Stimulated activated CD8-positive, alpha-beta memory T cell treated with anti-CD3 and anti-CD28 coated beads, Interleukin-15, amount 100 ng/mL, for 4 hours (primary cell): ENCODE measurements at regions not wholly inside any gene's neighbourhood (a gene's known extent, or its start where the extent isn't known, plus 50 kb on each side); places are given as distances from the start of the nearest gene placed in this dataset.

Source experiments
- DNase-seq, 2 donors: peaks; one replicate each; pipeline ENCODE4 v3.0.0-alpha.2; 2020; ENCODE audit warnings: low read depth in 2 of 2

GRCh38 chr2:105621038-105621437, 123.7 kb upstream of the NCK2 start:
- no peak for DNase-seq

- no peak for DNase-seq
Measured at GRCh38 chr2:105618351-105618659, 126.4 kb upstream of the NCK2 start.

GRCh38 chr2:105617631-105618350, 126.9 kb upstream of the NCK2 start:
- DNase-seq, result no peak

DNA sequence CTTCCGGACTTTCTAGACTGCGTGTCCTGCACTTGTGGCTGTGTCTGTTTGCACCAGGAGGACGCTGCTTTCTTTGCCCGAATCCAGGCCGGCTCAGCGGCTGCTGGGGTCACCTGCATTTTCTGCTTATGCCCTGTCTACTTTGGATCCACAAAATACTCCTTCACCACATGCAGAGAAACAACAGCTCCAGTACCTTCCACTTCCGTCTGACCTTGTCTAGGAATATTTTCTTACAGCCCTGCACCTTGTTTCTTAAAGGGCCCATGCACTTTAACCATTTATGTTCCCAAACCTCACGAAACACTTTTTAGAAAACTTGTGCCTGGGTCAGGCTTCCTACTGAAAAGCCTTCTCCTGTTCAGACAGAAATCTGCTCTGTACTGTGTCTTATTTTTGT, 129.4 kb upstream of the NCK2 start:
- no peak for DNase-seq

DNA sequence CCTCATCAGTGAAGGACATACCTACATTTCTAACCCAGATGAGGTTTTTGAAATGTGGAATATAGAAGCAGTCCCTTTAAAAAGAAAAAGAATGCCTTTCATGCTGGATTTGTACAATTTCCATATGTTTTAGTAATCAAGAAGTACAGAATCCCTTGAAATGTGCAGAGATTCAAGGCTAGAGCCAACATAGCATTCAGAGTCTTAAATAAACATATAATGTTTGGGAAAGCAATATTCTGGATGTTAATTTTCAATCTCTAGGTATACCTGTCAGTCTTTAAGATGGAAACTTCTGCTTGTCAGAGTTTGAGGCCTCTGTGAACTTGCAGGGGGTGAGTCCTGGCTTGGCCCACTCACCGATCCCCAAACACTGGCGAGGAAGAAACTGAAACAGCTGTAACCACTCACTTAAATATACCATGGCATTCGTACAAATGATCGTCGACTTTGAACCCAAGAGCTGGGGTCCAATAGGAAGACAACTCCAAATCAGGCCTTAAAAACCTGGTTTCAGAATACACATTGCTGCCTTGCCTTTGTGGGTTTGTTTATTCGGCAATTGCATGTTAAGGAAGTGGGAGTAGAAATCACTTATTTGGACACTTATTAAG, 132.8 kb upstream of the NCK2 start:
- no peak for DNase-seq

DNA sequence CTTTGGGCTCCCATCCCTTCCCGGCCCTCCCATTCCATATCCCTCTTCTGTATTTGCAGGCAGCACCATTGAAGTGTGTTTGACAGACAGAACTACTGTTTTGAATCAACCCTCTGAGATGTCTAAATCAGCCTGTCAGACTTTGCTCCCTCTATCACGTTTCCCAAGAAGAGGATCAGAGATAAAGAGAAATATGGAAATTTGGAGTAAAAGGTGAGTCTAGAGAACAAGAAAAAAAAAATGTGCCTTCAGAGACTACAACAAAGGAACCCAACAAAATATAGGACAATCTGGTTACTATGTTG, 133.4 kb upstream of the NCK2 start:
- no peak for DNase-seq

- no peak for DNase-seq
Measured at GRCh38 chr2:105610576-105611332, 134.0 kb upstream of the NCK2 start.

DNA sequence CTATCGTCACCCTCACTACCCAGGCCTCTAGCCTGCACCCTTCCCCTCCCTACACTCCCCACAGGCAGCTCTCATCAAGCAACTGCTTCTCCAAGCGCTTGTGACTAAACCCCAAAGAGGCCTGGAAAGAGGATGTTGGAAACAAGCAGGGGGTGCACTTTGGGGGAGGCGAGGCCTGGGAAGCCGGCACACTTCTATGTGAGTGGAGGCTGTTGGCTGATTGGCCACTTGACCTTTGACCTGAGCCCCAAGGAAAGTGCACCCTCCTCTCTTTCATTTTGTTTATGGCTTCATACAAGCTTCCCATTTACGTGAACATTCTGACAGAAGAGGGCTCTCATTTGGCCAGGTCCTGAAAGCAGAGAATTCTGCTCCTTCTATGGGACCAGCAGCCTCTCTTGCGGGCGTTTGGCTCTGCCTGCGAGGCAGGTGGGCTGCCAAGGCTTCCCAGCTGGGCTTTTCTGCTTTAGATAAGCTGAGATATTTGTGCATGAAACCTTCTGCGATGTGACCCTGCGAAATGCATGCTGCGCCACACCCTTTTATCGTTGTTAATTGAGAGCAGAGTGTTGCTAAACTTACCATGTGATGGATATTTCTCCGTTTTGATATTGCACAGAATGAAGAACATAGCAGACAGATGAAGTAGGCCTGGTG, 134.8 kb upstream of the NCK2 start:
- DNase-seq, result no peak

- no peak for DNase-seq
Measured at GRCh38 chr2:105607920-105608504, 136.7 kb upstream of the NCK2 start.

DNA sequence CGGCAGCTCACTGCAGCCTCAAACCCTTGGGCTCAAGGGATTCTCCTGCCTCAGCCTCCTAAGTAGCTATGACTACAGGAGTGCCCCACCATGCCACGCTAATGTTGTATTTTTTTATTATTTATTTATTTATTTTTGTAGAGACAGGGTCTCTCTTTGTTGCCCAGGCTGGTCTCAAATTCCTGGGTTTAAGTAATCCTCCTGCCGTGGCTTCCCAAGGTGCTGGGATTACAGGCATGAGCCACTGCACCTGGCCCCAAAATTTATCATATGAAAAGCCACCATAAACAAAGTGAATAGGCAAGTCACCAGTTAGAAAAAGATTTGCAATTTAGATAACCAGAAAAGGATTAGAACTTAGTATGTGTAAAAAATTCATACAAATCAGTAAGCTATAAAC, 138.6 kb upstream of the NCK2 start:
- DNase-seq, result no peak

DNA sequence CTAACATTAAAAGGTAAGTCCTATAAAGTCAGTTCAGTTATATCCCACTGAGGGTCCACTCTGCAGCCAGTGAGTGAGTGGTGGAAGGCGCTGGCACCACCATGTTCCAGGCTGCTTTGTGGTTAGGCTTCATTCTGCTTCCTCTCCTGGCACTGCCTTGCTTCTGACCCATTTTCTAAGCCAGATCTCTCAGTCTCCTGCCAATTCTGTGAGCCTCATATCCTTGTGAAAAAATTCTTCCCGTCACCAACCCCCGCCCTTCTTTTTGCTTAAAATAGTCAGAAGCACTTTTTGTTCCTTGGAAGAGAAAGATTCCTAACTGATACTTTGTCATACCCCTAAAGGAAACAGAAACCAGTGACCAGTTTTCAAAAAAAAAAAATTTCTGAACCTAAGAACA, 139.8 kb upstream of the NCK2 start:
- no peak for DNase-seq

DNA sequence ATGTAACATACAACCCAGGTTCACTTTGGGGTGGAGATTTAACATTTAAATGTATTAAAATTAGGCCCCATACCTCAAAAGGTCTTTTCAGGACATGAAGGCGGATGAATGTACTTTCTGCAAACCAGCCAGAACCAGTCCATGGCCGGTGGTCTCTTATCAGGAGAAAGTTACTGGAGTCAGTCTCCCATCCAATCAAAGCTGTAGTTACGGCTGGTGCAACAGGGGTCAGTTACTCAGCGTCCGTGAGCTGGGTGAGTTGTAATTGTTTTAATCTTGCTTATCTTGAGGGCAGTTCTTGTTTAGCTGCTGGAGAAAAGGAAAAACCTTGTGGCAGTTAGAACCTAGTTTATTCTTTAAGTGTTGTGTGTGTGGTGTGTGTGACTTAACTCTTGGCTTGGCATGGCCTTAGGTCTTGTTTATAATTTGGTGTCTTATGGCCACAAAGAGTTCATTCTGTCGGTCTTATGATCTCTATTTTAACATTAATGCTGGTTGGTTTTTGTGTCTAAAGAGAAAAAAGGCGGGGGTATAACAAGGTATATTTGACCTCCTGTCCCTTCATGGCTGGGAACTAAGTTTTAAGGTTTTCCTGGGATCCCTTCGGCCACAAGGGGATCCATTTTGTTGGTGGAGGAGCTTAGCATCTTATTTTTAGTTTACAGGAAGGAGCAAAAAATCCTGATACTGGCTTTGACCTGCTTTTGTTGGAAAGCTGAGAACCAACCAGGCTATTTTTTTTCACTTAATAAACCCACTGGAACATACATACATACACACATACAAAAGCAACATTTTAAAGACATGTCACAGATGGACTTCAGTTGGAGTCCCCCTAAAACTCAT, 143.5 kb upstream of the NCK2 start:
- no peak for DNase-seq

GRCh38 chr2:105600602-105600948, 144.1 kb upstream of the NCK2 start:
- DNase-seq, result no peak

DNA sequence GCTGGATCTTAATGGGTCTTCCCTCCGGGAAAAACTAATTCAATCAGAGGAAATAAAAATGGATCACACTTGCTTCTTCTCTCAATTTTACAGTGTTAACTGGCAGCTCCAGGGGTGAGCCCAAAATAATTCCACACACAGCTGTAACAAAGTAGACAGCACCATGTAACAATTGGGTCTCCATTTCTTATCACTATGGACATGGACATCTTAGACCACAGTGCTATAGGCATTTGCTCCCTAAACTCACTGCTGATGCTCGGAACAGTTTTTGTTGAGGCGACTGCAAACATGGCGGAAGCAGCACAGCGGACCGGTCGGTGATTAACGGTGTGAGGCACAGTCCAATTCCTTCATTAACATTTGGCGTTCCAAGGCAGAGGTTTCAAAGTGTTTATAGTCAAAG, 144.7 kb upstream of the NCK2 start:
- DNase-seq, result no peak

DNA sequence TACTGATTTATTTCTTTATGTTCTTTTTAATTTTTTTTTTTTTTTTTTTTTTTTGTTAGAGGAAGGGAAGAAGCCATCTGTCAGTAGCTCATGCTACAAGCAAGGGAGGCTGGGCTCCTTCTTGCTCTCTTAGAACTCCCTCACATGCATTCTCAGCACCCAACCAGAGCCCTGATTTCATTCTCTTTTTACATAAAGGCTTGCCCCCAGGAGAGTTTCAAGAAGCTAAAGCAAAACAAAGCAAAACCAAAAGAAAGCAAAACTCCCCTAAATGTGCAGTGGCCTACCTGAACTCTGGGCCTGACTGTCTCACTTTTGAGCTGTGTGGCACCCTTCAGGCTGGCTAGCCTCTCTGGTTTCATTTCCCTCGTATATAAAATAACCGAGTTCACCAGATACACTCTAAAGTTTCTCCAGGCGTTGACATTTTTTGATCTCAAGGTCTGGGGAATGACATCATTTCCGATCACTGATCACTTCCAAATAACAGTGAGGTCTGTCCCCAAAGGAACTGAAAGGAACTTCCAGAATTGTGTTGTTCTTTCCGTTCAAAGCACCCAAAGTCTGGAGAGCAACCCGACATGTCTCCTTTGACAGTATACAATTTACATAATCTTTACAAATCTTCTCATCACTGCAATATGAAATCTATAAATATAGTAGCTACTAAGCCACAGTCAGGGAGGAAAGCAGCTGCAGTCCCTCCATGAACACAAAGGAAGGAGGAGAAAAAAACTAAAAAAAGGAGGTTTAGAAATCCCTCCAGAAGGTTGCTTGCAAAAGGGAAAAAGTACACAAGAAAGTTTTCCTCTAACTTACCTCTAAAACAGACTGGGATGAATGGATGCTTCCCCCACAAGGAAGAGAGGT, 145.6 kb upstream of the NCK2 start:
- no peak for DNase-seq

DNA sequence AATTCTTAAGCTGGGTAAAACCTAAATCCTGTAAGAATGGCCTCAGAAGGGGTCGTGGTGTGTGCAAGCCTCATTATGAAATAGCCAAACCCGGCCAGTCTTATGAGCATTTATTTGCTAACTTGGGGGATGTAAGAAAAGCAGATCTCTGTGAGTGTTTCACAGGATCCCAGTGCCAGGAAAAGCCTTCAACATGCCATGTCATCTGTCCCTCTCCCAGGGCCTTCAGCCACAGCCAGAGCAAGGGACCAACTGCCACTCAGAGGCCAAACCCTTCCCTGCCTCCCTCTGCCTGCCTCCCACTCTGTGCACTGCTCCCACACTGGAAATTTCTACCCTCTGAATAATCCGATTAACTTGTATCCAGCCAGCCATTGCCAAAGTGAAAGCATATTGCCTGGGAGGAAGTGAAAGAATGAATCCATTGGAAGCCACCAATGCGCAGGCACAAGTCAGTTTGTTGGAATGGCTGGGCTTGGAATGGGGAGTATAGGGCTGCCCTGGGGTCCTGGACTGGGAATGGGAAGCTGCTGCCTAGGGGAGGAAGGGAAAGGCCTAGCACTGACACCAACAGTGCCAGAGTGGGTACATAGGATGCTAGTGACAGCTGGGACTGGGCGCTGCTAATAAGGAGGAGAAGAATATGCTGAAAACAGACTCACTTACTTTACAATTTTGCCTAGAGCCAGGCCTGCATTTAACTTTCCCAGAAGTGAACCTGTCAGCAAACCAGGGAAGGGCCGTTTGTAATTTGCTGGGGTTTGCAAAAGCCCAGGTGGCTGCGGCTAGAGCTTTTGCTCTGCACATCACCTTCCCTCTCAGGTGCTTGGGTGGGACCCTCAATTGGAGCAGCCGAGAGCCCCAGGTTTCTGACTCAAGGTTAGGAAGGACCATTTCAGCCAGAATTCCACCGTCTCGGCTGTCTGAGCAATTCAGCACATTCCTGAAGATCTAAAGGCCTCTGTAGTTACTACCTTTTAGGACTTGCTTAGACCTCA, 146.6 kb upstream of the NCK2 start:
- DNase-seq, result no peak

- DNase-seq, result no peak
Measured at GRCh38 chr2:105597011-105597805, 147.5 kb upstream of the NCK2 start.

DNA sequence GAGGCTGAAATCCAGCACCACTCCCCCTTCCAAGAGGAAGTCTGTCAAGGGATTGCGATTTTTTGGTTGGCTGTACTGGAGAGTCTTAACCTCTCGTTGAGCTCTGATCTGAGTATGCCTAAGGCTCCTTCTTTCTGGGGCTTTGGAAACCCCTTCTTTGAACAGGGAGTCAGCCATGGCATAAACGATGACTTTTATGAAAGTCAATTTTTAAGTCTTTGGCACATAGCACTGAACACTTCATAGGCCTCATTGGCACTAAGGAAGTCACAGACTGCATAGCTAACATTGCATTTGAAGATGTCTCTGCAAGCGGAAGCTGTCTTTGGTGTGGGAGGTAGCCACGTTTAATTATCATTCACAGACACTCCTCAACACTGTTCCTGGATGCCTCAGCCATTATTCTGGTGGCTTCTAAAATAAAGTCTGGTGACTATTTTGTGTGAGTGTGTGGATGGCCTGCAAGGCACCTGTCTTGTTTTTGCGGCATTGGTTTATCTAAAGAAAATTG, 148.2 kb upstream of the NCK2 start:
- no peak for DNase-seq
